GM12891 (cell line): ENCODE measurements at regions not wholly inside any gene's neighbourhood (a gene's known extent, or its start where the extent isn't known, plus 50 kb on each side); places are given as distances from the start of the nearest gene placed in this dataset.

Experiments used
- POLR2A ChIP-seq: IDR thresholded peaks from 2 replicates; pipeline ENCODE4 v1.6.1; 2011; ENCODE audit warnings: low read depth, low read length, control low read depth
- POLR2AphosphoS5 ChIP-seq: IDR thresholded peaks from 2 replicates; pipeline ENCODE4 v1.6.1; 2011; ENCODE audit warnings: low read depth, low read length, control low read depth
- SPI1 ChIP-seq: IDR thresholded peaks from 2 replicates; pipeline ENCODE4 v1.6.1; 2011; ENCODE audit warnings: low read depth, low read length, control low read depth
- TAF1 ChIP-seq: IDR thresholded peaks from 2 replicates; pipeline ENCODE4 v1.6.1; 2011; ENCODE audit warnings: low read depth, low read length, control low read depth

DNA sequence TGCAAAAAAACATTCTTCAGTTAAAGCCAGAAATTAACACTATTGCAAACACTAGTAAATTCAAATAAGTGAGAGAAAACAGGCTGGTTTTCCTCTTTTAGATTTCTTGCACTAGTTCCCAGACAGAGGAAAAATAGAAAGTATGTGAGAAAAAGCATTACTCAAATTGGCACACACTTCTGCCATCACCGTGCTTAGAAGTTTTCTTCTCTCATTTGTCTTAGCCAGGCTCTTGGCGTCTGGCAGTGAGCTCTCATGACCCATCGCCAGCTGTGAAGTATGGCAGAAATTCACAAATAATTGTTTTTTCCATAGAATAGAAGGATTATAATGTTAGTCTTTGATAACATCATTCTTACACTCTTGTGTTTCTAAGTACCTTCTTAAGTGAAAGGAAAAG, 515.9 kb downstream of the GBE1 start:
- TF ChIP-seq POLR2A (no peak), TAF1 (no peak), POLR2AphosphoS5 (no peak), SPI1 (no peak)
